Upper lobe of left lung (tissue), 4 donors: ENCODE measurements at regions not wholly inside any gene's neighbourhood (a gene's known extent, or its start where the extent isn't known, plus 50 kb on each side); places are given as distances from the start of the nearest gene placed in this dataset.

Source experiments
- CTCF ChIP-seq, 6 experiments: fragments of 450-650 bp in 4 of 6; fragments of 200-600 bp in 2 of 6; sonication (generic) in 2 of 6; IDR thresholded peaks; one replicate each; pipeline ENCODE4 v1.5.1; 2016 to 2019; ENCODE audit warnings: antibody characterized with exemption in 6 of 6
- EP300 ChIP-seq, 4 donors: sonication (generic); formaldehyde crosslinking; IDR thresholded peaks; one replicate each; pipeline ENCODE4 v1.5.1; 2017; ENCODE audit warnings: antibody characterized with exemption in 4 of 4, control low read depth in 2 of 4
- POLR2A ChIP-seq, 4 donors: fragments of 450-650 bp; IDR thresholded peaks; one replicate each; pipeline ENCODE4 v1.5.1; 2016 to 2017; ENCODE audit warnings: antibody characterized with exemption in 4 of 4, mild to moderate bottlenecking in 2 of 4
- POLR2AphosphoS5 ChIP-seq, 2 donors: sonication (generic); formaldehyde crosslinking; IDR thresholded peaks; one replicate each; pipeline ENCODE4 v1.5.1; 2017; ENCODE audit warnings: antibody characterized with exemption in 2 of 2

DNA sequence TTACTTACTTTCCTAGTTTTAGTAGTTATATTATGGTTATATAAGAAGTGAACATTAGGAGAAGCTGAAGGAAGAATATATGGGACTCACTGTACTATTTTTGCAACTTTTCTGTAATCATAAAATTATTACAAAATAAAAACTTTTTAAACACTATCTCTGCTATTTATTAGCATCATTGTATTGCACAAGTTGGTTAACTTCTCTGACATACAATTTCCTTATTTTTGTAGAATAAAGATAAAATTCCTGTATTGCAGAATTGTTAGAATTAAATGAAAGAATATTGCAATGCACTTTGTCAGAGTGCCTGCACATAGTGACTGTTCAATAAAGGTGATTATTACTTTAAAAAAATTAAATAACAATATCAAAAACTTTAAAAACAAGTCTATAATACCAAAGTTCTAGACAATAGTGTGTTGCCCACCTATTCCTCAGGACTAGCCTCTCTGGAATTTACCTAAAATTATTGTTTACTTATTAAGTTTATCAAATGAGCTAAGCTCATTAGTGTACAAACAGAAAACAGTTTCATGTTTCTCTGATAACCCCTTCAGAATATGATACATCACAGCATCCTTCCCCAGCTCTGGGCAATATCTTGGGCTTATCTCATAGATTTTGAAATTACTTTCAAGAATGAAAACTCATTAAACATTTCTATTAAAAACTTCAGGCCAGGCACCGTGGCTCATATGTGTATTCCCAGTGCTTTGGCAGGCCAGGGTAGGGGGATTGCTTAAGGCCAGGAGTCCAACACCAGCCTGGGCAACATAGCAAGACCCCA is 77.4 kb upstream of the TMPO start:
- TF ChIP-seq POLR2A (IDR thresholded peaks at IDR 0.05) (no peak), CTCF (IDR thresholded peaks at IDR 0.05) (no peak), POLR2AphosphoS5 (IDR thresholded peaks at IDR 0.05) (no peak), EP300 (IDR thresholded peaks at IDR 0.05) (no peak)
